SU-DHL-6 (cell line): ENCODE measurements at regions not wholly inside any gene's neighbourhood (a gene's known extent, or its start where the extent isn't known, plus 50 kb on each side); places are given as distances from the start of the nearest gene placed in this dataset.

Experiments used
- H2AFZ ChIP-seq: fragments of 200-600 bp; sonication (generic); 2 replicates; pipeline ENCODE4 v1.6.1; 2014; ENCODE audit warnings: low read depth, mild to moderate bottlenecking, moderate library complexity, mixed read lengths, antibody characterized with exemption, low read length; ENCODE audit not compliant: severe bottlenecking
- H3F3A ChIP-seq: fragments of 200-600 bp; shearing (Covaris generic); 2 replicates; pipeline ENCODE4 v1.6.0; 2016; ENCODE audit warnings: antibody characterized with exemption, mild to moderate bottlenecking; ENCODE audit not compliant: insufficient read depth
- H3K27ac ChIP-seq: fragments of 200-600 bp; sonication (generic); 2 replicates; pipeline ENCODE4 v1.5.1; 2016; ENCODE audit warnings: low read depth, mild to moderate bottlenecking, low read length, moderate library complexity, mixed read lengths
- H3K27me3 ChIP-seq: fragments of 200-600 bp; sonication (generic), shearing (Covaris generic); 2 replicates; pipeline ENCODE4 v1.6.0; 2014; ENCODE audit warnings: mild to moderate bottlenecking, low read length
- H3K36me3 ChIP-seq: fragments of 200-600 bp; sonication (generic); 2 replicates; pipeline ENCODE4 v1.6.1; 2014; ENCODE audit warnings: mild to moderate bottlenecking, low read length, mixed read lengths
- H3K4me2 ChIP-seq: fragments of 300-600, 200-600 bp; shearing (Covaris generic), sonication (generic); 2 replicates; pipeline ENCODE4 v1.6.0; 2014; ENCODE audit warnings: low read length, low read depth, mild to moderate bottlenecking; ENCODE audit not compliant: poor library complexity, severe bottlenecking
- H3K4me3 ChIP-seq: fragments of 200-600 bp; sonication (generic); 2 replicates; pipeline ENCODE4 v1.5.1; 2014; ENCODE audit warnings: antibody characterized with exemption, low read length, mild to moderate bottlenecking, mixed read lengths; ENCODE audit not compliant: insufficient read depth, poor library complexity, severe bottlenecking
- H3K79me2 ChIP-seq: fragments of 200-600 bp; sonication (generic); 2 replicates; pipeline ENCODE4 v1.6.1; 2014; ENCODE audit warnings: mild to moderate bottlenecking, low read length, moderate library complexity; ENCODE audit not compliant: insufficient read depth
- H3K9ac ChIP-seq: fragments of 200-600 bp; sonication (generic); 2 replicates; pipeline ENCODE4 v1.7.0; 2014; ENCODE audit warnings: mild to moderate bottlenecking, low read length
- H3K9me2 ChIP-seq: fragments of 200-600 bp; sonication (generic); replicated peaks from 2 replicates; pipeline ENCODE4 v1.6.1; 2014; ENCODE audit warnings: low read length; ENCODE audit not compliant: insufficient read depth
- H3K9me3 ChIP-seq: fragments of 200-600 bp; sonication (generic); 2 replicates; pipeline ENCODE4 v1.6.1; 2014; ENCODE audit warnings: low read length, mixed read lengths; ENCODE audit not compliant: insufficient read depth
- H4K20me1 ChIP-seq: fragments of 200-600 bp; sonication (generic); 2 replicates; pipeline ENCODE4 v1.6.1; 2014; ENCODE audit warnings: low read depth, mild to moderate bottlenecking, antibody characterized with exemption, low read length, moderate library complexity, mixed read lengths
- CTCF ChIP-seq: fragments of 200-600 bp; sonication (generic); IDR thresholded peaks from one replicate; pipeline ENCODE4 v1.5.1; 2017; ENCODE audit warnings: antibody characterized with exemption, mild to moderate bottlenecking, low read length, moderate library complexity; ENCODE audit not compliant: insufficient read depth, poor library complexity, severe bottlenecking
- EZH2phosphoT487 ChIP-seq: fragments of 200-600 bp; sonication (generic), shearing (Covaris generic); conservative IDR thresholded peaks from 2 replicates; pipeline ENCODE4 v1.6.1; 2018; ENCODE audit warnings: mild to moderate bottlenecking, antibody characterized with exemption, low read length, moderate library complexity, mixed read lengths

DNA sequence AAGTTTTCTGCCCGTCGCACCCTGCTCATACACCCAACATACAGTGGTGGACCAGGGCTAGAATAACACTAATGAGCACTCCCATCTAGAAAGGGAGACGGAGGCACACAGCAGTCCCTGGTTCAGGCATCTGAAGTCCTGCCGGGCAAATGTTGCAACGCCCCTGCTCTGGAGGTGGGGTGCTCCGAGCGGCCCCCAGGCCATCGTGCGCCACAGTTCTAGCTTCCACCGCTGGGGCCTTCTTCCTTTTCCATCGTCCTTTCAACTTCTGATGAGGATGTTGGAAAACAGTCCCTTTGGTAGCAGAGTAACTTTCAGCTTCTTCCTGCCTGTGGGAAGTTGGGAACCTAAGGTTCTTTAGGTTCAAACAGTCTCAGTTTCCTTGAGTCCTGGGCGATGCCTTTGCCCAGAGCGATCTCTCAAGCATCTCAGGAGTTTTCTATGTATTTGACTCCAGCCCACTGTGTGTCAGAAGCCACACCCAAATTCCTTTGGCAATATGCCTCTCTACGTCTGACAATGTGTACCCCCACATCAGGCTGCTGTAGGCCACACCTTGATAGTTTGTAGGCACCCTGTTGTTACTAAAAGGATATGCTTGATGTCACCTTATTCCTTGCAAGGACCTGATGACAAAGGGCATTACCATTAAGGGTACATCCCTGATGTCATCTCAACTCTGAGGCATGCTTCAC lies 258.8 kb downstream of the GLI2 start:
- Histone ChIP-seq H4K20me1 (no peaks in the 10 kb centered on the region), H3K79me2 (no peaks in the 10 kb centered on the region), H3K4me3 (no peak overlapping the region), H2AFZ (no peak overlapping the region), H3F3A (no peaks in the 10 kb centered on the region), H3K27me3 (no peaks in the 10 kb centered on the region), H3K9ac (no peak overlapping the region), H3K36me3 (no peaks in the 10 kb centered on the region), H3K9me2 (no peaks in the 10 kb centered on the region), H3K9me3 (no peaks in the 10 kb centered on the region), H3K27ac (no peak overlapping the region), H3K4me2 (no peak overlapping the region)
- no peak for TF ChIP-seq EZH2phosphoT487
- TF ChIP-seq CTCF: no peak

DNA sequence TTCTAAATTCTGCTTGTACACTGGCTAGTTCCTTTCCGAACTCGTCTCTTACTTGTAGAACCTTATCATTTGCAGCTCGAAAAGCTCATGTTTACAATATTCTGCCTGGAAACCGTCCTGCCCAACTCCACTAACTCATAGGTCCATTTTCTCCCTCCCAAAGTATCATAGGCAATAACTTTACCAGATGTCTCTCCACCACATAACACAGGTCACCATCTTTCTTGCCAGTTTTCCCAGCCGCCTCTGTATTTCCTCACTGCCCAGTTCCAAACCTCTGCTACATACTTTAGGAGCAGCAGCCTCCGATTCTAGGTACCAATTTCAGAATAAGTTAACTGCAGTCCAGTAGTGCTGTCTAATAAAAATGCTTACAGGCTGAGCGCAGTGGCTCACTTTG lies 259.5 kb downstream of the GLI2 start:
- TF ChIP-seq EZH2phosphoT487 (no peak), CTCF (no peak)
- no peaks in the 10 kb centered on the region for H3F3A ChIP-seq
- H3K79me2 ChIP-seq: no peaks in the 10 kb centered on the region
- H2AFZ ChIP-seq: no peak overlapping the region
- H3K9me2 ChIP-seq: no peaks in the 10 kb centered on the region
- H3K27me3 ChIP-seq: no peaks in the 10 kb centered on the region
- H3K27ac ChIP-seq: no peak overlapping the region
- no peak overlapping the region for H3K9ac ChIP-seq
- H3K36me3 ChIP-seq: no peaks in the 10 kb centered on the region
- no peak overlapping the region for H3K4me3 ChIP-seq
- H3K9me3 ChIP-seq: no peaks in the 10 kb centered on the region
- no peak overlapping the region for H3K4me2 ChIP-seq
- no peaks in the 10 kb centered on the region for H4K20me1 ChIP-seq

- no peaks in the 10 kb centered on the region for H3K9me2 ChIP-seq
- no peak overlapping the region for H3K9ac ChIP-seq
- no peak overlapping the region for H3K4me2 ChIP-seq
- no peak overlapping the region for H2AFZ ChIP-seq
- H3K79me2 ChIP-seq: no peaks in the 10 kb centered on the region
- H3F3A ChIP-seq: no peaks in the 10 kb centered on the region
- H3K36me3 ChIP-seq: no peaks in the 10 kb centered on the region
- no peak overlapping the region for H3K4me3 ChIP-seq
- no peaks in the 10 kb centered on the region for H3K27me3 ChIP-seq
- H3K9me3 ChIP-seq: no peaks in the 10 kb centered on the region
- H4K20me1 ChIP-seq: no peaks in the 10 kb centered on the region
- H3K27ac ChIP-seq: no peak overlapping the region
- TF ChIP-seq CTCF (no peak), EZH2phosphoT487 (no peak)
Observed at GRCh38 chr2:120995656-120996190, 260.1 kb downstream of the GLI2 start.
